GM04504 (cell line): ENCODE measurements at regions not wholly inside any gene's neighbourhood (a gene's known extent, or its start where the extent isn't known, plus 50 kb on each side); places are given as distances from the start of the nearest gene placed in this dataset.
"Not testable (repeated sequence)": the region's sequence is repeated elsewhere in the genome, so short reads cannot be mapped to it uniquely, and the experiment has no call there.

Source experiments
- DNase-seq: peaks from one replicate; pipeline ENCODE4 v3.0.0-alpha.2; 2012; ENCODE audit warnings: low read depth

DNA sequence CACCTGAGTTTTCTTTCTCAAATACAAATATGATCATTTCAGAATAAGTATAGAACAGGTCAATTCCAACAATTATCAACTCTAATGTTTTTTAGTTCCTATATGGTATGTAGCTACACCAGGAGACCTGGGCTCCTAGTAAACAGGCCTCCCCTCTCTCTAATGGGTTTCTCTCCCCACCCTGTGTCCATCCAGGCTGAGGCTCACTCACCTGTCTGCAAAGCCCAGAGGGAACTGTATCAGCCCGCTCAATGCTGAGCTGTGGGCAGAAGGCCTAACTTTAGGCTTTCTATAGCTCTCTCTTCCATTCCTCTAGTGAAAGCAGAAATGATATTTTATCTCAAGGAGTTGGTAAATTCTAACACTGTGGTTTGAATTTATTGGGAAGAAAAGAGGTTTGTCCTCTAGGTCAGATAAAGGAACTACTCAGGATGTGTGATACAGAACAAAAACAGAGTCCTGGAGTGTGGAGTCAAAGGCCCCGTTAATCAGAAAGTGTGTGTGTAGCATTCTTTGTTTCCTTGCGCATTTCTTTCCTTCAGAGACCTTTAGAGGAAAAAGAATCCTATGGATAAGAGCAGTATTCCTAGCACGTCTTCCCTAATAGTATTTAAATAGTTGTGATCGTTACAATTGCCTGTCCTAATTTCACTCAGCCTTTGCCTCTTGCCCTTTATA is 408.9 kb downstream of the PYDC2 start:
- DNase-seq, result no peak

DNA sequence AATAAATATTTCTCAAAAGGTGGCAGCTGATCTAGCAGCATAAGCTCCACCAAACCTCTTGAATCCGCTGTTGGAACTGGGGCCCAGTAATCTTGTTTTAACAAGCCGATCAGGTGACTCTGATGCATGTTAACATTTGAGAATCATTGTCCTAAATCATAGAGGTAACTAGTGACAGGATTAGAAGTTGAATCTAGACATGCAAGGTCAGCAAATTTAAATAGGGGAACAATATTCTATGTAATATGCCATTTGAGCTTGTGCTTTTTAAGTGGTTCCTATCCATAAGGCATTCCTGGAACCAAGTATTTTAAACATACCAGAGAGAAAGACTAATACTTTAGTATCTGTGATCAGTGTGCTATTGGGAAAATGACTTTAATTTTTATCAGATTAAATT is 412.8 kb downstream of the PYDC2 start:
- DNase-seq, result no peak

DNA sequence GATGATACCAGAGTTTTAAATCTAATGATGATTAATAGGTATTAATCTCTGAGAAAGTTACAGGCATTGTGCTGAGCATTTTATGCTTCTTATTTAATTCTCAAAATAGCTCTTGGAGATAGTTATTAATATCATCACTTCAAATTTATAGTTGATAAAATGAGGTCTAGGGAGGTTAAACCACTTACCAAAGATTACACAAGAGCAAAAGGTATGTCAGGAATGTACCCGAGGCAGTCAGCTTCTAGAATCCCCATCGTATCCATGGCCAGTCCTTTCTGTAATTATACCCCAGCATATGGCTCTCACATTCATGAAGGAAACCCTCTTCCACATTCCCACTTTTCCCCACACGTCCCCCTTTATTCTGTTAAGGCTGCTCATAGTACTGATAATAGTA is 421.3 kb downstream of the PYDC2 start:
- no peak for DNase-seq

DNA sequence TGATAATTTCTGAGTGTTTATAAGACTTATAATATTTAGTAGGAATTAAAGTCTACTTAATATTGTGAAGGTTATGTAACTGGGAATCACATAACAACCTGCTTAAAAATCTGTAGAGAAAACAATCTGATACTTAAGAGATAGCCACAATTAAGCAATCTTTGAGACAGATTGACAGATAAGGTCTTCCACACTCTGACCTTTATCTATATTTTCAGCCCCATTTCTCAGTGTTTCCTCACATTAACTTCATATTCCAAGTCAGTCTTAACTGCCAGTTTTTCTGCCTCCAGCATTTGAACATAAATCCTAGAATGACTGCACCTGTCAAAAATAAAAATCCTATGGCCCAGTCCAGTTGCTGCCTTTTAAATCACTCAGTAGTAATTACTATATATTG is 423.2 kb downstream of the PYDC2 start:
- no peak for DNase-seq

DNA sequence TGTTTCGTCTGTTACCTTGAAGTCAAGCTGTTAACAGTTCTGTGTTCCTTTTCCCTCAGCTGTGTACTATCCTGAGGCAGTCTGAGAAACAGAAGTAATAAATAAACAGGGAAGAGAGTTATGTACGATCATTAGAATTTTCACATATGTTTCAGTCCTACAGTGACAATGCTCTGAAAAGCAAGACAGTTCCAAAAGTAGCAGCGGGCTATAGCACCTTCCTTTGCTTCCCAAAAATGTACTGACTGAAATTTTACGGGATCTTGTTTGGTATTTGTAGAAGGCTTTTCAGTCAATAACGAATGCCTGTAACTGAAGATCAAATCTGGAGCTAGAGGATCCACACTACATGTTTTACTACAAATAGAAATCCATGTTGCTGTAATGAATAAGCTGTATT is 428.1 kb downstream of the PYDC2 start:
- no peak for DNase-seq

DNA sequence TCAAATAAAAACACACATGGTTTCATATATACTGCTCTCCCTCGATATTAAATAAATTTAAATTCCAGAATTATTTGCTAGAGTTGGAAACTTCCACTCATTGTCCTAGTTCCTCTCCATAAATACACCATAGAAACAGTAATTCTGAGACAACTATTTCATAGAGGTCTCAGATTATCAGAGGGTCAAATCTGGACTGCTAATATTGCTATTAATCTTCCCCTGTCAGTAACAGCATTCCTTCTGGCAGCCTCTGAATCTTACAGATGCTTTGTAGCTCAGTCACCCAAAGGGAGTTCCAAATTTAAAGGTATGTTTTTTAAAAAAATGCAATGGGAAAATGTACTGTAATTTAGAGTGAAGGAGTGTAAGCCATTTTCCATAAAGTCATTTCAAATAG is 428.8 kb downstream of the PYDC2 start:
- no peak for DNase-seq

DNA sequence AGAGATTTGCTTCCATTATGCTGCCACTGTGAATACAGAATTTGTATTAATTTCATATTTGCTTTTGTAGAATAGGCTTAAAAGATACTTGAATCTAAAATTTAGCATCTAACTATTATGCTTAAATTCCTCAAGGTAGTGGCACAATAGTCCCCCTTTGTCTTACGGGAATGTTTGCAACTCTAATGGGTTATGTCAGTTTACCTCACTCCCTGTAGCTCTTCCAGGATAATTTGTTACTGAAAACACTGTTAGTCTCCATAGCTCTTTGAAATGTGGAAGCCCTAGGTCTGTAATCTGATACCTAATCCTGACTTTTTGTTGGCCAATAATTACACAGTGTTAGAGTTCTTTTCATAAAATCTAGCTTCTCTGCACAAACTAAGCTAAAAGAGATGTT is 433.4 kb downstream of the PYDC2 start:
- DNase-seq, result no peak

DNA sequence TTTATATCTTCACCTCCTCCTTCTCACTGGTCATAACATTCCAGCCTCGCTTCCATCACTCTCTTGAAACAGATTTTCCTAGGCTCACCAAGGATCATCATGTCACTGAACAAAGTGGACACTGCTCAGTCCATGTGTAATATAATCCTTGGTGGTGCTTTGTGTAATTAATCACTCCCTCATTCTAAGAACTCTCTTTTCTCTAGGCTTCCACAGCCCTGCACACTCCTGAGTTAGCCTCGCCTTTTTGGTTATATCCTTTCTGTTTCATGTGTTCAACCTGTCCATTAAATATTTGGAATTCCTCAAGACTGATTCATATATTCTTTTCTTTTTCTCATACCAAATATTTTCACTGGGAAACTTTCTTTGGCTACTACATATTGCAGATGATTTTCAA is 440.8 kb downstream of the PYDC2 start:
- no peak for DNase-seq

DNA sequence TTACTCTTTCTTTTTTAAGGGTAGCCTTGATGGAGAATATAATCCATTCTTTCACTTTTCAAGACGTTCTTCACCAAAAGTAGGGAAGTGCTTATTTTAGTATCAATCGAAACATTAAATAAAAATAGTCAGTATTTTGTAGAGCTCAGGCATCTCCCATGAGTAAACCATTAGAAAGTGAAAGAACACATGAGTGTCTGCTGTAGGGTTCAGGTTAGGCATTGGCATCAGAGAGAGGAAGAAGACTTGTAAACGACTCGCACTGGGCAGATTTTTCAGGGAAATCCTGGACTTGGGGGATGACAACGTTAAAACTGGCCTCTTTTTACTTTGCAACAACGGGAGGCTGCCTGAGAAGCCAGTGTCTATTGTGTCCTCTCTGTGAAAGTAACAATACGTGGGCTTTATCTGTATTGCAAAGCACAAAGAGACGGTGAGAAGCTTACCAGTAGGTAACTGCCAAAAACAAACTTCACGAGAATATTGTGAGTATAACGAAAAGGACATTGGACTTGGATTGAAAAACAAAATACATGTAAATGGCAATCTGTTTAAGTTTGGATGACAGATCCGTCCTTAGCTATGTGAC is 451.7 kb downstream of the PYDC2 start:
- DNase-seq, result no peak

DNA sequence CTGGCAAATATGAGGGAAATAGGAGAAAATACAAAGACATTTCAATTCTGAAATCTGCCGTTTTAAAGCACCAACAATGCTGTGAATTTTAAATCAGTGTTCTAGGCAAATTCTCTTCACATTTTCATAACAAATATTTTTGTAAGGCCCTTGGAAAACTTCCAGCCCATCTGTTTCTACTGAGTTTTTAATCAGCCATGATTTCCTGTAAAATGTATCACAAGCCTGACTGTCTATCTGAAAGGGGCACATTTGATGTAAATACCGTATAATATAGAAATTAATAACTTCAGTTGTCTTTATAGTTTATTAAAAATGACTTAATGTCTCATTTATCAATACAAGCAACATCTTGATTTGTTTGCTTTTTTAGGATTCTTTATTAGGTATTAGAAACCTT is 454.7 kb downstream of the PYDC2 start:
- no peak for DNase-seq

DNA sequence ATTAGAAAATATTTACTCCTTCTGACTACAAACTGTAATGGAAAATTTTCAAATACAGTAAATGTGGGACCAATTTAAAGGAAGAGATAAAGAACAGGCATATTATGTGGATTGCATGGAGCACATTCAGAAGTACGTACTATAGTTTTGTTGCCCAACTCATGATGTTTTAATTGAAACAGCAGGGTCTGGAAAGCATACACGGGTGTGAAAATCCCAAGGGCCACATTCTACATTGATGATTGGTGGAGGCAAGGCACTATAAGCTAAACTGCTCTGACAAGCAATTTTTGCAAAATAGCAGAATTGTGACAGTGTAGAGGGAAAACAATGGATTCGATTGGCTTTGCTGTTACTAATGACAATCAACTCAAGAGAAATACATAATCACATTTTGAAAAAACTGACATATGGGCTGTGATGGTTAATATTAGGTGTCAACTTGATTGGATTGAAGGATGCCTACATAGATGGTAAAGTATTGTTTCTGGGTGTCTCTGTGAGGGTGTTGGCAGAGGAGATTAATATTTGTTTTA is 458.6 kb downstream of the PYDC2 start:
- DNase-seq, result no peak

DNA sequence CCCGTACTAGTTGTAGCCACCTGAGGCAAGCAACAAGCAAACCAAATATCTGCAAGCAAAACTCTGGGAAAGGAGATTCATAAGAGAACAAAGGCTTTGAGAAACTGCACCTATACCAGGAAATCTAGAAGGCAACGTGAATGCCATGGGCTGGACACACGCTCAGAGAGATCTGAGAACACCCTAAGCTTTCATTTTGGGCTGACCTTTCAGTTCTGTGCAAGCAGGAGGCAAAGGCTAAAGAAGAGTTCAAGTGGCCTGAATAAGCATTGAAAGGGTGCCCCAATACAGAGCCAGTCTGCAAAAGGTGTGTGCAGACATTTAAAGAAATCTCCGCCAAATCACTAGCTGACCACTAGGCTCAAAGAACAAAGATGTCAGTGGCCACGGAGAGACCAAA is 461.6 kb downstream of the PYDC2 start:
- DNase-seq, result no peak

DNA sequence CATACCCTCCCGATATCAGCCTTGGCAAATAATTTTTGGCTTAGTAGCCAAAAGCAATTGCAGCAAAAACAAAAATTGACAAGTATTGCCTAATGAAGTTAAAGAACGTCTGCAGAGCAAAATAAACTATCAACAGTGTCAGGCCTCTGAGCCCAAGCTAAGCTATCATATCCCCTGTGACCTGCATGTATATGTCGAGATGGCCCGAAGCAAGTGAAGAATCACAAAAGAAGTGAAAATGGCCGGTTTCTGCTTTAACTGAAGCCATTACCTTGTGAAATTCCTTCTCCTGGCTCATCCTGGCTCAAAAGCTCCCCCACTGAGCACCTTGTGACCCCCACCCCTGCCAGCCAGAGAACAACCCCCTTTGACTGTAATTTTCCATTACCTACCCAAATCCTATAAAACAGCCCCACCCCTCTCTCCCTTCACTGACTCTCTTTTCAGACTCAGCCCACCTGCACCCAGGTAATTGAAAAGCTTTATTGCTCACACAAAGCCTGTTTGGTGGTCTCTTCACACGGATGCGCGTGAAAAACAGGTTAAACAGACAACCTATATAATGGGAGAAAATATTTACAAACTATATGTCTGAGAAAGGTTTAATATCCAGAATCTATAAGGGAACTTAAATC is 466.3 kb downstream of the PYDC2 start:
- DNase-seq, result not testable (repeated sequence)

DNA sequence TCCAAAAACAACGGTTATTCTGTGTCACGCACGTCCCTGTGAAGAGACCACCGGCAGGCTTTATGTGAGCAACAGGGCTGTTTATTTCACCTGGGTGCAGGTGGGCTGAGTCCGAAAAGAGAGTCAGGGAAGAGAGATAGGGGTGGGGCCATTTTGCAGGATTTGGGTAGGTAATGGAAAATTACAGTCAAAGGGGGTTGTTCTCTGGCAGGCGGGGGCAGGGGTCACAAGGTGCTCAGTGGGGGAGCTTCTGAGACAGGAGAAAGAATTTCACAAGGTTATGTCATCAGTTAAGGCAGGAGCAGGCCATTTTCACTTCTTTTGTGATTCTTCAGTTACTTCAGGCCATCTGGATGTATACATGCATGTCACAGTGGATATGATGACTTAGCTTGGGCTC is 467.0 kb downstream of the PYDC2 start:
- not testable (repeated sequence) for DNase-seq

DNA sequence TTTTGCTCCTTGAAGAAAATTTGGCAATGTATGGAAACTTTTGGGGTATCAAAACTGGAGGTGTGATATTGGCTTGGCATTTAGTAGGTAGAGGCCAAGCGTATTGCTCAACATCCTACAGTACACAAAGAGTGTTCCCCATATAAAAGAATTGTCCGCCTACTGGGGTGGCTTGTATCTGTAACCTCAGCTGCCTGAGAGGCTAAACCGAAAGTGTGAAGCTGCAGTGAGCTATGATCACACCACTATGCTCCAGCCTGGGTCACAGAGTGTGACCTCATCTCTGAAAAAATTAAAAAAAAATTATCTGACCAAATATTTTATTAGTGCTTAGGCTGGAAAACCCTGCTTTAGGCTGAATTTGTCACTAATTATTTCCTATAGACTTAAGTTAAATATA is 483.9 kb downstream of the PYDC2 start:
- DNase-seq, result no peak

DNA sequence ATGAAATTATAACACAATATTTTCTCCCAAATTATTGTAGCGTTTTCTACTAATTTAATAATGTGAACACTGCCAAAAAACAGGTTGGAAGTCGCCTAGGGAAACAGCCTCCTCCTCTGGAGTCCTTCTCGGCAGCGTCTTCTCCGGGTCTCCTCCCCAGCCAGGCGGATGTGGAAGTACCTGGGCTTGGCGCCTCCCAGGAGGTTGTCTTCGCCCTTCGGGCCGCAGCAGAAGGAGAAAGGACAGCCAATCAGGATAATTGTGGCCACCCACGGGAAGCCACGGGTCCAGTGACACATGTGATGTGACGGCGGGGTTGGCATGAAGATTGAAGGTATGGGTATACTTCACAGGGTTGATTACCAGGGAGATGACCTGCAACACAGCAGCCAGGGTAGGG is 491.2 kb downstream of the PYDC2 start:
- no peak for DNase-seq

DNA sequence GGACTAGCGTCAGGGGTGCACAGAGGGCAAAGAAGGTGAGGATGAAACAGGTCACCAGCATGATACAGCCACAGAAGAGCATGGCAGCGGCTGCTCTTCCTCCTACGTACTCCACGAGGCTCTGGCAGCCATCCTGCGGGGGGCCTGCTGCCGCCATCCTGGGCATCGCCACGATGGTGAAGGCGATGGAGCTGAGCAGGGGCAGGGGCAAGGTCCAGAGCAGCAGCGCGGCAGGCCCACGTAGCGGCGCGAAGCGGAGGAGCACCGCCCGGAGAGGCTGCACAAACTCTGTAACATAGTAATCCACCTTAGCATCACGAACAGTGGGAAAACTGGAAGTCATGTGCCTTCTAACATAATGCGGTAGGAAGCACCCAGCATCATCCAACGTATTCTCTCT is 491.6 kb downstream of the PYDC2 start:
- no peak for DNase-seq

DNA sequence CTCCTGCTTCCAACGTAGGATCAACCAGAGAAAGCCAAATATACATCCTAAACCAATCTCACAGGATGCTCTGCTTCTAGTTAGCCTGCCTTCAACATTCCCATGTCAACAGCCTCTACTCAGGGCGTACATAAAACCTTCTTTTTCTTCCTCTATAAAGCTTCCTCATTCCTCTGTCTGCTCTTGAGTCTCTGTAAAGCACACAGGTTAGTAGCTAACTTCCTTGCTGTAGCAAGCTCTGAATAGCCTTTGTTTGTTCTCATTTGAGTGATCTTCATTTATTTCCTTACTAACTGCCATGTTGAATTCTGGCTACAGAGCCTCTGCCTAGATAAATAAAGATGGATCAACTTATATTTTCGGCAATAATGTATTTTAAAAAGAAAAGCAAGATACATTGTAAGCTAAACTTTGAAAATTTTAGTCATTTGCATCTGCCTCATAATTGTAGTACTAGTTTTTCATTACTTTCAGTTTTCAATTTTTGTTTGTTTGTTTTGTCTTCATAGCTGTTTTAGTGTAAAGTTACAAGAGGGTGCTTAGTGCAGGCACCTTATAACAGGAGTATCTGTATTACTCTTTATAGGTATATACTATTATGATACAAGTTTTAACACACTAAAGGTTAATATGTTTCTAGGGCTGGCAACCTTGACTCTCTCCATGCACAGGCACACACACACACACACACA is 498.2 kb downstream of the PYDC2 start:
- DNase-seq, result no peak

DNA sequence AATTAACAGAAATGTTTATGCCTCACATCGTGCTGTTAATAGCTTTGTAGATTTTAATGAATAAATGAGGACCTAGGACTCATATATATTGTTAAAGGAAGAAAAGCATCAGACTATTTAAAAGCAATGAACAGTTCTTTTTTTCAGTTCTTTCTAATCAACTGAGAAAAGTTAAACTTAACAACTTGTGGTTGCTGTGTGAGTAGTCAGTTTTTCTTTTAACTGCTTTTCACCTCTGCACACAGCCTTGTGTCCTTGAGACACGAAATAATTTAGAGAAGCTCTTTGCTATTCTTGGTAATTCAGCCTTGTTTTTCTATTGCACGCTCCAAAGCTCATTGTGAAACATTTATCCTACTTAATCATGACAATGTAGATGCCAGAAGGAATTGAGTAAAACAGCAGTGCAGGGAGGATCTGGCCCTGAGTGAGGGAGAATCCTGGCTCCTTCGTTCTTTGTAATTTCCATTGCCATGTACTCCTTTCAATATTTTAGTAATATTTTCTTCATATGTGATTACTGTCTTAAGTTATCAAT is 499.0 kb downstream of the PYDC2 start:
- no peak for DNase-seq

DNA sequence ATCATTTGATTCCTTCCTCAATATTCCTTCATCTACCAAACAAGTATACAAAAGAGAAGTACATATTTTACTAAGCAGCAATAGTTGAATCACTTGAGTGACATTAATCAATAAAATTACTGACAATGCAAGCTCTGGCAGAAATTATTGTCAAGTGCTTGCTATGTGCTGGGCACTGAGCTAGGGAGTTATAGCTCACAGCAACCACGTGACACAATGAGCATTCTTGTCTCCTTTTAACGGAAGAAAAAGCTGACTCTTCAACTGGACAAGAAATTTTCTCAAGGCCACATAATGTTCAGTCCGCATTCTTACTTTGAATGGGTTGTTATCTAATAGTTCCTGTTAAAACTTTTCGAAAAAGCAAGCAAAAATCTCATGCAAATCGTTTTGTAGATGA is 500.1 kb downstream of the PYDC2 start:
- DNase-seq, result no peak

DNA sequence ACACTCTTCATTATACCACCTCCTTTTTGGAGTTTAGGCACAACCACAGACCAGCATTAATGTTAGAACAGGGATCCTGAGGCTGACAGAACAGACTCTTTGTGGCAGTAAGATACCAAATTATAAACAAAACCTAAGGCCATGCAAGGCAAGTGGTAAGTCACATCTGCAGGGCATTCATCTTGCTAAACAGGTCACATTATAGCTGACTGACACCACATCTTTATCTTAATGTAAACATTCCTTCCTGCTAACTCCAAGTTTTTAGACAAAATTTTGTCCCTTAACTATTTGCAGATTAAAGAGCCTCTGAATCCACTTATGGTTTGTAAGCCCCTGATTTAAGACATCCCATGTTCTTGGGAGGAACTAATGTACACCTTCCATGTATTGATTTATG is 500.6 kb downstream of the PYDC2 start:
- no peak for DNase-seq

DNA sequence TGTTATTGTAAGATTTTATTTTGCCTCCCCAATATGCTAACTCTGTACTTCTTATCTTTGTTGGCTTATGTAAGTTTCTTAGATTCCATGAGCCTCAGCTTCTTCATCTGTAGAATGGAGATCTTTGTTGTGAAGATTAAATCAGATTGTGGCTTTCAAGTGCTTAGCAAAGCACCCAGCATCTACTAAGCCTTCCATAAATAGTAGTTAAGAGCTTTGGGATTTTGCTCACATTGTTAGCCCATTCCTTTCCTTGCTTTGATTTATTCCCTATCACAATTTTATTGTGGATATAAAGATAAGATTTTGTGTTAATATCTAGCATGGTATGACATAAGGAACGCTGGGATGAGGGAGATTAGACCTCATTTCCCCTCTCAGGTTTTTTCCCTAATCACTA is 501.4 kb downstream of the PYDC2 start:
- DNase-seq, result no peak

DNA sequence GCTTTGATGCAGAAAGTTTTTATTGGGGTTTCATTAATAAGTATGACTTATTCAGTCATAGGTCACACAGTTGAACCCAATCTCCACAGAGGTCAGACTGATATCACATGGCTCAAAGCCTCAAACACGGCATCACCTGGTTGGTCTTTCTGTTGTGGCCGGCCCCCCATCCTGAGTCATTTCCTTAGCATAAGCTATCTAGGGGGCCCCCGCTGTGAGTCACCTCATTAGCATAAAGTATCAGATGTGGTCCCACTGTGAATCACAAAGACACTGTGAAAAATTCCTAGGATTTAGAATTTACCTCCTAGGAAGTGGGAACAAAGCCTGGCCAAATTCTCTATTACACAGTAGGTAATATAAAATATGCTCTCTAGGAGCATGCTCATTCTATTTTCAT is 502.2 kb downstream of the PYDC2 start:
- DNase-seq, result no peak
